Urothelium cell line (cell line): ENCODE measurements at regions not wholly inside any gene's neighbourhood (a gene's known extent, or its start where the extent isn't known, plus 50 kb on each side); places are given as distances from the start of the nearest gene placed in this dataset.
"Not testable (repeated sequence)": the region's sequence is repeated elsewhere in the genome, so short reads cannot be mapped to it uniquely, and the experiment has no call there.

Experiments used
- DNase-seq: peaks from one replicate; pipeline ENCODE4 v3.0.0; 2011; ENCODE audit warnings: low spot score, mixed read lengths
- FAIRE-seq: peaks from 2 replicates; lab custom pipeline; 2011; peaks lifted over from hg19 to GRCh38; lab: Jason Lieb, UNC

GRCh38 chr5:174563899-174564298, 160.5 kb upstream of the MSX2 start:
- no peak for FAIRE-seq
- no peak for DNase-seq

GRCh38 chr5:174567506-174568141, 156.8 kb upstream of the MSX2 start:
- DNase-seq (no peak), FAIRE-seq (no peak)

GRCh38 chr5:174570662-174571061, 153.7 kb upstream of the MSX2 start:
- FAIRE-seq = no peak
- no peak for DNase-seq

GRCh38 chr5:174571662-174572397, 152.6 kb upstream of the MSX2 start:
- FAIRE-seq (peak; percentile 23), DNase-seq (peak; percentile 91)

GRCh38 chr5:174572591-174572990, 151.8 kb upstream of the MSX2 start:
- no peak for FAIRE-seq
- DNase-seq = peak; percentile 24

GRCh38 chr5:174573221-174573994, 151.0 kb upstream of the MSX2 start:
- DNase-seq = no peak
- no peak for FAIRE-seq

GRCh38 chr5:174575043-174575442, 149.3 kb upstream of the MSX2 start:
- DNase-seq (no peak), FAIRE-seq (no peak)

GRCh38 chr5:174576042-174576441, 148.3 kb upstream of the MSX2 start:
- FAIRE-seq (no peak), DNase-seq (no peak)

- DNase-seq (peak; percentile 56), FAIRE-seq (no peak)
Measured at GRCh38 chr5:174581479-174581878, 142.9 kb upstream of the MSX2 start.

GRCh38 chr5:174581894-174582293, 142.5 kb upstream of the MSX2 start:
- FAIRE-seq (no peak), DNase-seq (no peak)

GRCh38 chr5:174583071-174583470, 141.3 kb upstream of the MSX2 start:
- FAIRE-seq = no peak

GRCh38 chr5:174585472-174585871, 138.9 kb upstream of the MSX2 start:
- no peak for DNase-seq
- FAIRE-seq = no peak

More at GRCh38 chr5:174583071-174583470, 141.3 kb upstream of the MSX2 start:
- DNase-seq = no peak

GRCh38 chr5:174586163-174586562, 138.2 kb upstream of the MSX2 start:
- FAIRE-seq, DNase-seq: not testable (repeated sequence)

- FAIRE-seq (no peak), DNase-seq (no peak)
Measured at GRCh38 chr5:174589011-174589410, 135.4 kb upstream of the MSX2 start.

- FAIRE-seq (no peak), DNase-seq (no peak)
Measured at GRCh38 chr5:174589599-174589998, 134.8 kb upstream of the MSX2 start.

- FAIRE-seq (no peak), DNase-seq (no peak)
Measured at GRCh38 chr5:174590820-174591219, 133.6 kb upstream of the MSX2 start.

- DNase-seq = no peak
- no peak for FAIRE-seq
Measured at GRCh38 chr5:174596429-174596828, 128.0 kb upstream of the MSX2 start.

GRCh38 chr5:174599992-174600391, 124.4 kb upstream of the MSX2 start:
- no peak for FAIRE-seq
- no peak for DNase-seq

- FAIRE-seq = no peak
Measured at GRCh38 chr5:174601946-174602345, 122.4 kb upstream of the MSX2 start.

GRCh38 chr5:174606153-174606552, 118.2 kb upstream of the MSX2 start:
- no peak for FAIRE-seq
- no peak for DNase-seq

More at GRCh38 chr5:174601946-174602345, 122.4 kb upstream of the MSX2 start:
- no peak for DNase-seq

- DNase-seq (no peak), FAIRE-seq (no peak)
Measured at GRCh38 chr5:174606646-174607045, 117.7 kb upstream of the MSX2 start.

GRCh38 chr5:174607205-174607604, 117.2 kb upstream of the MSX2 start:
- FAIRE-seq (no peak), DNase-seq (no peak)
